ENCODE measurements at regions not wholly inside any gene's neighbourhood (a gene's known extent, or its start where the extent isn't known, plus 50 kb on each side); places are given as distances from the start of the nearest gene placed in this dataset.

GRCh38 chr17:71378036-71378435 lies 742.8 kb upstream of the SOX9 start:
- no peaks in the 10 kb centered on the region for H4K20me1 ChIP-seq (ENCODE audit: control insufficient read depth, insufficient read depth, low read length, poor library complexity, severe bottlenecking)
- no peaks in the 10 kb centered on the region for H3K27me3 Mint-ChIP-seq
- no peaks in the 10 kb centered on the region for H3K4me1 Mint-ChIP-seq
- intact Hi-C loops (cut with micrococcal nuclease), result no loop called here
- TF ChIP-seq CTCF (IDR thresholded peaks at IDR 0.05) (no peak), EZH2 (IDR thresholded peaks at IDR 0.05; ENCODE audit: borderline replicate concordance, insufficient read depth, low read depth, low read length, poor library complexity, severe bottlenecking) (no peak)
- H3K36me3 ChIP-seq (replicated peaks in 1 of 2; ENCODE audit: control extremely low read depth in 1 of 2, control insufficient read depth in 1 of 2, extremely low read depth in 1 of 2, insufficient read depth in 2 of 2, low read length in 1 of 2), result no peaks in the 10 kb centered on the region
- H3K4me1 ChIP-seq (ENCODE audit: control insufficient read depth in 2 of 2, insufficient read depth in 2 of 2, low read length in 2 of 2), result no peaks in the 10 kb centered on the region
- CTCF ChIA-PET, result no interaction called here
- no peaks in the 10 kb centered on the region for H3K79me2 ChIP-seq (ENCODE audit: control insufficient read depth, insufficient read depth, low read length)
- ATAC-seq (ENCODE audit: low read depth) (no peak), DNase-seq (no peak)
- peaks cover 0 to 3% (median 0%) of the 10 kb centered on the region in 3 donors for H3K9me3 ChIP-seq (ENCODE audit: control extremely low read depth in 1 of 3, control insufficient read depth in 2 of 3, insufficient read depth in 1 of 3, low read length in 2 of 3)
- no peak overlapping the region for H3K4me2 ChIP-seq (replicated peaks; ENCODE audit: low read depth, low read length, poor library complexity, severe bottlenecking)
- H3K4me3 ChIP-seq (ENCODE audit: control extremely low read depth in 1 of 5, extremely low read depth in 1 of 5, insufficient read depth in 1 of 5, low read depth in 2 of 5, low read length in 4 of 5), result no peak overlapping the region
- H3K4me3 Mint-ChIP-seq, result no peak overlapping the region
- peaks cover 2% of the 10 kb centered on the region for H3K9me3 Mint-ChIP-seq (ENCODE audit: insufficient read depth)
- no peaks in the 10 kb centered on the region for H3K27me3 ChIP-seq (replicated peaks in 1 of 4; ENCODE audit: control extremely low read depth in 1 of 4, control insufficient read depth in 3 of 4, insufficient read depth in 4 of 4, low read length in 3 of 4)
- H2AFZ ChIP-seq (ENCODE audit: insufficient read depth, low read depth, low read length, poor library complexity, severe bottlenecking), result no peak overlapping the region
- no peak overlapping the region for H3K27ac Mint-ChIP-seq
- WGBS (ENCODE audit: insufficient coverage), result 90% methylated on average over 4 of the region's 9 CpGs
- no peak overlapping the region for H3K9ac ChIP-seq (ENCODE audit: low read length)
- POLR2A ChIA-PET, result no interaction called here
- no peak overlapping the region for H3K27ac ChIP-seq (ENCODE audit: low read length in 2 of 2)

GRCh38 chr17:71378741-71379140 lies 742.1 kb upstream of the SOX9 start:
- TF ChIP-seq CTCF (IDR thresholded peaks at IDR 0.05) (no peak), EZH2 (IDR thresholded peaks at IDR 0.05; ENCODE audit: borderline replicate concordance, insufficient read depth, low read depth, low read length, poor library complexity, severe bottlenecking) (no peak)
- ATAC-seq (ENCODE audit: low read depth) (no peak), DNase-seq (no peak)
- H4K20me1 ChIP-seq (ENCODE audit: control insufficient read depth, insufficient read depth, low read length, poor library complexity, severe bottlenecking), result no peaks in the 10 kb centered on the region
- intact Hi-C loops (cut with micrococcal nuclease), result no loop called here
- no peak overlapping the region for H3K27ac ChIP-seq (ENCODE audit: low read length in 2 of 2)
- H3K9me3 ChIP-seq (ENCODE audit: control extremely low read depth in 1 of 3, control insufficient read depth in 2 of 3, insufficient read depth in 1 of 3, low read length in 2 of 3), result no peaks in the 10 kb centered on the region
- Mint-ChIP-seq H3K9me3 (ENCODE audit: insufficient read depth) (peaks cover 3% of the 10 kb centered on the region), H3K4me1 (no peaks in the 10 kb centered on the region), H3K4me3 (no peak overlapping the region), H3K27me3 (no peaks in the 10 kb centered on the region), H3K27ac (no peak overlapping the region)
- no peak overlapping the region for H3K4me3 ChIP-seq (ENCODE audit: control extremely low read depth in 1 of 5, extremely low read depth in 1 of 5, insufficient read depth in 1 of 5, low read depth in 2 of 5, low read length in 4 of 5)
- no peak overlapping the region for H3K9ac ChIP-seq (ENCODE audit: low read length)
- no peaks in the 10 kb centered on the region for H3K4me1 ChIP-seq (ENCODE audit: control insufficient read depth in 2 of 2, insufficient read depth in 2 of 2, low read length in 2 of 2)
- ChIA-PET POLR2A (no interaction called here), CTCF (no interaction called here)
- H3K4me2 ChIP-seq (replicated peaks; ENCODE audit: low read depth, low read length, poor library complexity, severe bottlenecking), result no peak overlapping the region
- no peaks in the 10 kb centered on the region for H3K79me2 ChIP-seq (ENCODE audit: control insufficient read depth, insufficient read depth, low read length)
- WGBS (ENCODE audit: insufficient coverage), result no CpG with 5 or more reads among the region's 3 CpGs
- no peaks in the 10 kb centered on the region for H3K27me3 ChIP-seq (replicated peaks in 1 of 4; ENCODE audit: control extremely low read depth in 1 of 4, control insufficient read depth in 3 of 4, insufficient read depth in 4 of 4, low read length in 3 of 4)
- H3K36me3 ChIP-seq (replicated peaks in 1 of 2; ENCODE audit: control extremely low read depth in 1 of 2, control insufficient read depth in 1 of 2, extremely low read depth in 1 of 2, insufficient read depth in 2 of 2, low read length in 1 of 2), result no peaks in the 10 kb centered on the region
- H2AFZ ChIP-seq (ENCODE audit: insufficient read depth, low read depth, low read length, poor library complexity, severe bottlenecking), result no peak overlapping the region

All from B cell (primary cell).